Peyer's patch (tissue), 4 donors: ENCODE measurements at regions not wholly inside any gene's neighbourhood (a gene's known extent, or its start where the extent isn't known, plus 50 kb on each side); places are given as distances from the start of the nearest gene placed in this dataset.

Source experiments
- CTCF ChIP-seq, 6 experiments: fragments of 450-650 bp in 4 of 6; fragments of 200-600 bp in 2 of 6; sonication (generic) in 1 of 6; IDR thresholded peaks; one replicate each; pipeline ENCODE4 v1.5.1; 2017 to 2019; ENCODE audit warnings: antibody characterized with exemption in 6 of 6, mild to moderate bottlenecking in 3 of 6, moderate library complexity in 1 of 6
- POLR2A ChIP-seq, 2 donors: fragments of 450-650 bp; IDR thresholded peaks; one replicate each; pipeline ENCODE4 v1.5.1; 2017; ENCODE audit warnings: antibody characterized with exemption in 2 of 2, mild to moderate bottlenecking in 2 of 2, moderate library complexity in 2 of 2

GRCh38 chr2:181393472-181393871, 63.7 kb upstream of the ITGA4 start:
- TF ChIP-seq POLR2A (IDR thresholded peaks at IDR 0.05) (no peak), CTCF (IDR thresholded peaks at IDR 0.05) (no peak)
